ENCODE measurements at regions not wholly inside any gene's neighbourhood (a gene's known extent, or its start where the extent isn't known, plus 50 kb on each side); places are given as distances from the start of the nearest gene placed in this dataset.

DNA sequence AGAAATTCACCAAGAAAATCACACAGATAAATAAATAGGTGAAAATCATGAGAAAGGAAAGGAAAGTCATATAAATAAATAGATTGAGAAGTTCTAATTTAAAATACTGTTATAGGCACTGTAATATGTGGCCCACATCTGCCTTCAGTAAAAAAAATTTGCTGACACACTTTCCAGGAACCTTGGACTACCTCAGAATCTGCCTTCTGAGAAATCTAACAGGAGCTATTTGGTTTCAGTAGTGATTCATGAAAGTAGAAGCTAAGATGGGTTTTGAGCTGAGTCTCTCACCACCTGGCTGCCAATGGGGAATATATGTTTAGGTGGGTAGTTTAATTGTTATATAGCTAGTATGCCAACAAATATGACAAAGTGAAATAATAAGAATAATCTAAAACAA is 810.0 kb downstream of the RAB28 start:
- TF ChIP-seq, protein P1, sequence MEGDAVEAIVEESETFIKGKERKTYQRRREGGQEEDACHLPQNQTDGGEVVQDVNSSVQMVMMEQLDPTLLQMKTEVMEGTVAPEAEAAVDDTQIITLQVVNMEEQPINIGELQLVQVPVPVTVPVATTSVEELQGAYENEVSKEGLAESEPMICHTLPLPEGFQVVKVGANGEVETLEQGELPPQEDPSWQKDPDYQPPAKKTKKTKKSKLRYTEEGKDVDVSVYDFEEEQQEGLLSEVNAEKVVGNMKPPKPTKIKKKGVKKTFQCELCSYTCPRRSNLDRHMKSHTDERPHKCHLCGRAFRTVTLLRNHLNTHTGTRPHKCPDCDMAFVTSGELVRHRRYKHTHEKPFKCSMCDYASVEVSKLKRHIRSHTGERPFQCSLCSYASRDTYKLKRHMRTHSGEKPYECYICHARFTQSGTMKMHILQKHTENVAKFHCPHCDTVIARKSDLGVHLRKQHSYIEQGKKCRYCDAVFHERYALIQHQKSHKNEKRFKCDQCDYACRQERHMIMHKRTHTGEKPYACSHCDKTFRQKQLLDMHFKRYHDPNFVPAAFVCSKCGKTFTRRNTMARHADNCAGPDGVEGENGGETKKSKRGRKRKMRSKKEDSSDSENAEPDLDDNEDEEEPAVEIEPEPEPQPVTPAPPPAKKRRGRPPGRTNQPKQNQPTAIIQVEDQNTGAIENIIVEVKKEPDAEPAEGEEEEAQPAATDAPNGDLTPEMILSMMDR (IDR thresholded peaks at IDR 0.05), result no peak
- TF ChIP-seq POLR2AphosphoS5 (IDR thresholded peaks at IDR 0.05) (no peak), EP300 (IDR thresholded peaks at IDR 0.05) (no peak), POLR2A (IDR thresholded peaks at IDR 0.05) (no peak)
